NT2/D1 (cell line): ENCODE measurements at regions not wholly inside any gene's neighbourhood (a gene's known extent, or its start where the extent isn't known, plus 50 kb on each side); places are given as distances from the start of the nearest gene placed in this dataset.

Experiments used
- DNase-seq: peaks from one replicate; pipeline ENCODE4 v3.0.0-alpha.2; 2011; ENCODE audit warnings: low read depth, low spot score
- H3K27me3 ChIP-seq: 2 replicates; pipeline ENCODE4 v1.6.0; 2011; ENCODE audit warnings: mild to moderate bottlenecking; ENCODE audit not compliant: insufficient read length, insufficient read depth
- H3K36me3 ChIP-seq: 2 replicates; pipeline ENCODE4 v1.6.1; 2011; ENCODE audit warnings: mild to moderate bottlenecking, low read length, mixed read lengths; ENCODE audit not compliant: insufficient read depth, insufficient read length
- H3K4me1 ChIP-seq: 2 replicates; pipeline ENCODE4 v1.5.1; 2011; ENCODE audit not compliant: insufficient read depth, insufficient read length
- H3K4me3 ChIP-seq: 2 replicates; pipeline ENCODE4 v1.5.1; 2011; ENCODE audit warnings: low read depth; ENCODE audit not compliant: insufficient read length
- H3K9ac ChIP-seq: 2 replicates; pipeline ENCODE4 v1.6.0; 2011; ENCODE audit warnings: low read depth; ENCODE audit not compliant: insufficient read length
- H3K9me3 ChIP-seq: 2 replicates; pipeline ENCODE4 v1.5.1; 2011; ENCODE audit warnings: mild to moderate bottlenecking, low read length; ENCODE audit not compliant: insufficient read depth
- SUZ12 ChIP-seq: IDR thresholded peaks from 2 replicates; pipeline ENCODE4 v1.6.1; 2011; ENCODE audit not compliant: insufficient read length, insufficient read depth; ENCODE audit errors: extremely low read depth
- YY1 ChIP-seq: IDR thresholded peaks from 2 replicates; pipeline ENCODE4 v1.6.1; 2011; ENCODE audit not compliant: insufficient read length, insufficient read depth
- ZNF274 ChIP-seq: IDR thresholded peaks from 2 replicates; pipeline ENCODE4 v1.6.1; 2011; ENCODE audit warnings: mild to moderate bottlenecking, low read depth, low read length

DNA sequence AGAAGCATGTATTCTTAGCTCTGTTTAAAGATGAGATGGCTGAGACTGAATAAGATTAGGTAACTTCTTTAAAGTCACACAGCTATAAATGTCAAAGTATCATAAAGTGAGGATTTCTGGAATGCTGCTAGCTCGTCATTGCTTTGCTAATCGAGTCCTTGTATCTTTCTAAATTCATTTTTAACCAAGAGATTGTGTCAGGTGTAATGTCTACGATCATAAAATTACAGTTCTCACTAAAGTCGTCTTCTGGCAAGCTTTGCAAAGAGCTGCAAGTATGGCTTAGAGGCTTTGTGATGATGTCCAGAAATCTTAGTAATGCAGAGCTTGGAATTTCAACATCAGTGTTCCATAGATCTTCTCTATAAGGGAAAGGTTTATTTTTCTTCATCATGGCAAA is 569.8 kb downstream of the LMO4 start:
- DNase-seq = no peak
- H3K27me3 ChIP-seq = no peaks in the 10 kb centered on the region
- no peaks in the 10 kb centered on the region for H3K36me3 ChIP-seq
- no peaks in the 10 kb centered on the region for H3K9me3 ChIP-seq
- no peaks in the 10 kb centered on the region for H3K4me1 ChIP-seq
- H3K9ac ChIP-seq = no peak overlapping the region
- TF ChIP-seq YY1 (no peak), SUZ12 (no peak), ZNF274 (no peak)
- H3K4me3 ChIP-seq = no peak overlapping the region

DNA sequence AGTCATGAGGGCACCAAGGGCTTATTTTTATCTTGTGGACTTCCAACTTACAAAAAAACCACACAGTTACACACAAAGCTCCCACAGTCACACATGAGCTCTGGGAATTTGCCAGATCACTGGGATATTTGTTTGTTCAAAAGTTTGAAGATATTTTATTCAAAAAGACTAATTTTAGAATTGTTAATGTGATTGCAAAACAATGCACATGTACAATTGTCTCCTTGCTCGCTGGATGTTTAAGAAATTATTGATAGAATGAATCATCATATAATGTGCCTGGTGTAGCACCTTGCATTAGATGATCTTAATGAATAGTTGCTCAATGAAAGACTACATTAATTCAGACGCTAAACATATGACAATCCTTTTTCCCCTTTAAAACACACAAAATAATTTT is 570.3 kb downstream of the LMO4 start:
- H3K9ac ChIP-seq = no peak overlapping the region
- no peaks in the 10 kb centered on the region for H3K4me1 ChIP-seq
- no peaks in the 10 kb centered on the region for H3K9me3 ChIP-seq
- no peak for TF ChIP-seq ZNF274
- no peak for TF ChIP-seq YY1
- H3K4me3 ChIP-seq = no peak overlapping the region
- no peak for DNase-seq
- H3K27me3 ChIP-seq = no peaks in the 10 kb centered on the region
- H3K36me3 ChIP-seq = no peaks in the 10 kb centered on the region

DNA sequence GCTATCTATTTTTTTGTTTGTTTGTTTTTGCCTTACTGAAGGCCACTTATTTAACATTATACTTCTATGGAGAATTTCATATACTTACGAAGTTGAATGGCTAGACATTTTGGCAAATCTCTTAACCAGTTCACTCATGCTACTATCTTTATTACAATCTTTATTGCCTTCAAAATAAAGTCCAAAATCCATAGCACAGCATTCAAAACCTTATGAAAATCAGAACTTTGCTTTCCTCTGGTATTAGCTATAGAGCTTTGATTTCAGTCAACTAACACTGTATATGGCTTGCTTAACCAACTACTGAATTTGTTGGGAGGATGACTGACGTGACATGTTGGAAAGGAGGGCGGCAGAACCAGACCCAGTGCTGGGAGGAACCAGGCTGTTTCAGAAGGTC is 571.1 kb downstream of the LMO4 start:
- Histone ChIP-seq H3K27me3 (no peaks in the 10 kb centered on the region), H3K9me3 (no peaks in the 10 kb centered on the region), H3K4me1 (no peaks in the 10 kb centered on the region), H3K9ac (no peak overlapping the region), H3K4me3 (no peak overlapping the region), H3K36me3 (no peaks in the 10 kb centered on the region)
- DNase-seq = no peak
- TF ChIP-seq YY1 (no peak), ZNF274 (no peak), SUZ12 (no peak)

DNA sequence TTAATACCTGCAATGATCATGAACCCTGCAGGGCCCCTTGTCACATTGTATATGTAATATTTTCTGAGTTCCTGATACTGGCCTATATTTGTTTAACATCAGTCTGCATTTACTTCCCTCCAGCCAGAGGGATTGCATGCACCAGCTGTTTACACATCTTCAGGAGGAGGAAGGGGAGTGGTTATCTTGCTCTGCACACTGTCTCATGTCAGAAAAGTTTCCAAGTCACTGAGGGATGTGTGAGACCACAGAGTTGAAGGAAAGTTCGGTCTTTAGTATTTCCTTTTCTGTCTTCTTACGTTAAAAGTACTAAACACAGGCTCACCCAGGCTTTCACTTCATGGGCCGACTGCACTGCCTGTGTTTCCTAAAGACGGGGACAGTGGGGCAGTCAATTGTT is 574.1 kb downstream of the LMO4 start:
- Histone ChIP-seq H3K4me3 (no peak overlapping the region), H3K9me3 (no peaks in the 10 kb centered on the region), H3K9ac (no peak overlapping the region), H3K4me1 (no peaks in the 10 kb centered on the region), H3K36me3 (no peaks in the 10 kb centered on the region), H3K27me3 (no peaks in the 10 kb centered on the region)
- TF ChIP-seq SUZ12 (no peak), ZNF274 (no peak), YY1 (no peak)
- DNase-seq = no peak

DNA sequence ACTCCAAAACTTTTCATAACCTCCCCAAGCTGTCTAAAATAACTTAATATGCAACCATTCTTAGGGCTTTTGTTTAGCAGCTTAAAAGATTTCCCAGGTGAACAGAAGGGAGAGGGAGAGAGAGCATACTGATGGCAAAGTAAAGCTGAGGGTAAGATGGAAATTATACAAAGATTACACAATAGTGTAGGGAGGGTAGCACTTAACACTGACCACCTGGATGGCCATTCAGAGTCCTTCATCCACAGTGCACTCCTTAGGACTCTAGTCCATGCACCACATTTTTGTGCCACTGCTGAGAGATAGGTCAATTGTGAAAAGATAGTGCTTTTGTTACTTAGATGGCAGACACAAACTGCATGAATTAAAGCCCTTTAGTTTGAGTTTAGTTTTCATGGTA is 574.6 kb downstream of the LMO4 start:
- H3K9ac ChIP-seq = no peak overlapping the region
- no peak overlapping the region for H3K4me3 ChIP-seq
- no peaks in the 10 kb centered on the region for H3K27me3 ChIP-seq
- DNase-seq = no peak
- TF ChIP-seq ZNF274 = no peak
- TF ChIP-seq SUZ12 = no peak
- no peak for TF ChIP-seq YY1
- H3K9me3 ChIP-seq = no peaks in the 10 kb centered on the region
- H3K36me3 ChIP-seq = no peaks in the 10 kb centered on the region
- no peaks in the 10 kb centered on the region for H3K4me1 ChIP-seq

DNA sequence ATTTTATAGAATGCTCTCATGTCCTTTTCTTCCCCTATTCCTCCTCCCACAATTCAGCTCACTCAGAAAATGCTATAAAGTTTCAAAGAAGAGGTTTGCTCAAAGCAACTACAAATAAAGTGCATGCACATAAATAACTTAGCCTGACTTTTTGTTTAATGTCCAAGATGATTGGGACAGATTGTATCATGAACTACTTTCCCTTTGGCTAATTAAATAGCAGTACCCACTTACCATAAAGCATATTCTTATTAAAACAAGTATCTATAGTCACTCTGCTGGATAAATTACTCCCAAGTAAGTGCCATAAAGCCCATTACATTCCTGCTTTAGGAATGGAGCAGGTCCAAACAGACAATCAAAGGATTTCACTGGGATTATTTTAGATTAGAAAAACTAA is 576.0 kb downstream of the LMO4 start:
- H3K4me3 ChIP-seq = no peak overlapping the region
- no peaks in the 10 kb centered on the region for H3K9me3 ChIP-seq
- no peak for DNase-seq
- no peak for TF ChIP-seq YY1
- TF ChIP-seq ZNF274 = no peak
- no peak for TF ChIP-seq SUZ12
- H3K4me1 ChIP-seq = no peaks in the 10 kb centered on the region
- no peak overlapping the region for H3K9ac ChIP-seq
- no peaks in the 10 kb centered on the region for H3K36me3 ChIP-seq
- no peaks in the 10 kb centered on the region for H3K27me3 ChIP-seq

DNA sequence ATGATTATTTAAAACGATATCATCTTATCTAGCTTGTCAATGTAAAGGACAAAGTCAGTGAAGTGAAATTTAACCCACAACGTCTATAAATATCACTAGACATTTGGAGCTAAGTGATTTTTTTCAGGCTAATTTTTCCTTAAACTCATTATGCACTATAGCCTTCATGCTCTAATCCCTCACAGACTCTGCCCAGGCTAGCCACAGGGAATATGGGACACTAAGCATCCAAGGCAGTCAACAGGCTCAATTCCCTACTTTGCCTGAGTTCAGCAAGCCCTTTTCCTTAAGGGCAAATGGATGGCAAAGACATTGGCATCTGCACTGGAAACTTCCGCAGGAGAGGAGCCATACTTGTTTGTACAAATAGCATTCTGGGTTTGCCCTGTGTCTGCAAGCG is 577.0 kb downstream of the LMO4 start:
- Histone ChIP-seq H3K9ac (no peak overlapping the region), H3K36me3 (no peaks in the 10 kb centered on the region), H3K9me3 (no peaks in the 10 kb centered on the region), H3K27me3 (no peaks in the 10 kb centered on the region), H3K4me3 (no peak overlapping the region), H3K4me1 (no peaks in the 10 kb centered on the region)
- DNase-seq = no peak
- TF ChIP-seq ZNF274 = no peak
- TF ChIP-seq YY1 = no peak
- no peak for TF ChIP-seq SUZ12

DNA sequence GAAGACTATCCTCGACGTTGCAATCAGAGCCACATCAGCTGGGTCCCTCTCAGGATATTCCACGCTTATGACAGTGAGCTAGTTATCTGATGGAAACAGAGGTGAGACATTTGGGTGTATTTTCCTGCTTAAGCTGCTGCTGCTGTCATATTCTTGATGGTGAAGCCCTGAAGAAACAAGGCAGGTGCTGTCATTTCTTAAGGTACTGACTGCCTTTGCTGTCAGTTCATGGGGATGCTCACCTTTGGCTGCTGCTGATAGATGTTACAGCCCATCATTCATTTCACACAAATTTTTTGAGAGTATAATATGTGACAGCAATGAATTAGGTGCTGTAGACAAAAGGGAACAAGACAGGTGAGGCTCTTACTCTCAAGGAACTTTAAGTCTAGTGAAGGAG is 577.4 kb downstream of the LMO4 start:
- H3K9ac ChIP-seq = no peak overlapping the region

More for the DNA sequence above, 577.4 kb downstream of the LMO4 start:
- no peak for TF ChIP-seq YY1
- TF ChIP-seq SUZ12 = no peak
- TF ChIP-seq ZNF274 = no peak
- no peak for DNase-seq
- no peaks in the 10 kb centered on the region for H3K9me3 ChIP-seq
- H3K27me3 ChIP-seq = no peaks in the 10 kb centered on the region
- H3K36me3 ChIP-seq = no peaks in the 10 kb centered on the region
- no peaks in the 10 kb centered on the region for H3K4me1 ChIP-seq
- H3K4me3 ChIP-seq = no peak overlapping the region
